Endothelial cell of hepatic sinusoid (primary cell): ENCODE measurements at regions not wholly inside any gene's neighbourhood (a gene's known extent, or its start where the extent isn't known, plus 50 kb on each side); places are given as distances from the start of the nearest gene placed in this dataset.
"Not testable (repeated sequence)": the region's sequence is repeated elsewhere in the genome, so short reads cannot be mapped to it uniquely, and the experiment has no call there.

Source experiments
- in situ Hi-C: cut with HindIII; loops from 2 replicates; pipeline ENCODE4 v1.10.0; 2017; ENCODE audit warnings: low sequenced_read_pairs

DNA sequence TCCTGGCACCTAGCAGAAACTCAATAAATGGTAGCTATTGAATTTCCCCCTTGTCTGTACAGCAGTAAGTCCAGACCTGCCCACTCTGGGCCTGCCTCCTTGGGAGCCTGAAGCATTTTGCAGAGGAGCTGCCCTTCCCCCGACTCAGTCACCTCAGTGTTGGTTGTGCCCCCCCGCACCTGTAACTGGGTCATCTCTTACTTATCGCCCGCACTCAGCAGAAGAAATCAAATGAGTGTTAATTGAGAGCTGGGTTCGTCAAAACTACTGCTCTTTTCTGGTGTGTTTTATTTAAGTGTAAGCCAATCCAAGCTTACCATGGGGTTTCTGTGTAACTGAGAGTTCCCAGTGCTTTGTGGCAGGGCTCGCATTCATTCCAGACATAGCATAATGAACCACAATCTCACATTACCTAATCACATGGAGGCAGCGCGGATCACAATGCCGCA lies 175.5 kb upstream of the IRF2BP2 start:
- in situ Hi-C loops: not testable (repeated sequence)

DNA sequence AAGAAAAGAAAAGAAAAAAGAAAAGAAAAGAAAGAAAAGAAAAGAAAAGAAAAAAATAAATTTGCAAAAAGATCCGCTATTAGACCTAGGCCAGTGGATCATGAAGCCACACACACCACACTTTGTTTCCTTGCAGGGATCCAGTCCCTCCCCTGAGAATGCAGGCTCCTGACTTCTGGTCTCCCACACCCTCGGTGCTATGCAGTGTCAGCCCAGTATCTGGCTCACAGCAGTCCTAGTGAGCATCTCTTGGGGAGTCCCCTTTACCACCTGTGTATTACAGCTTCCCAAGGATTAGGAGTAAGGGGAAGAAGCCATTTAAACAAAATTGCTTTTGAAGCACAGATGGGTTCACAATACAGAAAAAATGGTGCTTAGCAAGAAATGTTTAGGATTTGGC lies 174.1 kb upstream of the IRF2BP2 start:
- in situ Hi-C loops: not testable (repeated sequence)

DNA sequence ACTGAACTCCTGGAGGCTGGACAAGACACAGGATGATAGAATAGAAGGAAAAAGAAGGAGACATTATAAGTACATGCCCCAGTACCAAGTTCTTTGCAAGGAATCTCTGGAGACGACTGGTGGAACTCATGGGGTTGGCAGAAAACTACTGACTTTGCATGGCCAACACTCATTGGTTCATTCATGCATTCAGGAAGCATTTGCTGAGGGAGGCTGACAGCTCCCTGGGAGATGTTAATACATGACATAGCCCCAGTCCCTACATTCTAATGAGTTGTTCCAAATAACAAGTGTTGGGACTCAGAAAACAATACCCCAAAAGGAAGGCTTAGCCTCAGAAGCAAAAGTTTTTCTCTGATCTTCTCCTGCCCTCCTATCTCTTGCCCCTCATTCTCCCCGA lies 172.8 kb upstream of the IRF2BP2 start:
- in situ Hi-C loops: no loop called here

DNA sequence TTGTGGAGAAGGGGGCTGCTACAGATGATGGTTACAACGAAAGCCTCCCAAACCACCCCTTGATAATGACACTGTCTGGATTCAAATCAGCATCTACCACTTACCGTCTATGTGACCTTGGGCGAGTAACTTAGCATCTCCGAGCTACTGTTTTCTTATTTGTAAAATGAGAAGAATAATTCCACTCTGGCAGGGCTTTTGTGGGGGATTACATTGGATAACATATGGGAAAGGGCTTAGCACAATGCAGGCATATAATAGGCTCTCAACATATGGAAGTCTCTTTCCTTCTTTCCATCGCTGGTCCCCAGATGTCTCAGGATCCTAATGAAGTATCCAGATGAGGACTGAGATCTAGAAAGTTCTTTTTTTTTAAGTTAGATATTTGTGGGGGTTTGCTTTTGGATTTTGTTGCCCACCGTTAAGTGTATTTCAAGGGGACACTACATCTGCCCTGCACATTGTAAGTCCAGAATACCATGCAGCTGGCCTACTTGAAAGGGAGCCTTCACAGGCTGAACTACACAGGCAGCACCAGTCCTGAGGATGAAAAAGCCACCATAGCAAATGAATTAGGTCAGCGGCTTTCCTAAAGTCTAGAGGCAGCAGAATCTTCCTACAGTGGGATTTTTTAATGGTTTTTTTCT lies 172.2 kb upstream of the IRF2BP2 start:
- in situ Hi-C loops: no loop called here

DNA sequence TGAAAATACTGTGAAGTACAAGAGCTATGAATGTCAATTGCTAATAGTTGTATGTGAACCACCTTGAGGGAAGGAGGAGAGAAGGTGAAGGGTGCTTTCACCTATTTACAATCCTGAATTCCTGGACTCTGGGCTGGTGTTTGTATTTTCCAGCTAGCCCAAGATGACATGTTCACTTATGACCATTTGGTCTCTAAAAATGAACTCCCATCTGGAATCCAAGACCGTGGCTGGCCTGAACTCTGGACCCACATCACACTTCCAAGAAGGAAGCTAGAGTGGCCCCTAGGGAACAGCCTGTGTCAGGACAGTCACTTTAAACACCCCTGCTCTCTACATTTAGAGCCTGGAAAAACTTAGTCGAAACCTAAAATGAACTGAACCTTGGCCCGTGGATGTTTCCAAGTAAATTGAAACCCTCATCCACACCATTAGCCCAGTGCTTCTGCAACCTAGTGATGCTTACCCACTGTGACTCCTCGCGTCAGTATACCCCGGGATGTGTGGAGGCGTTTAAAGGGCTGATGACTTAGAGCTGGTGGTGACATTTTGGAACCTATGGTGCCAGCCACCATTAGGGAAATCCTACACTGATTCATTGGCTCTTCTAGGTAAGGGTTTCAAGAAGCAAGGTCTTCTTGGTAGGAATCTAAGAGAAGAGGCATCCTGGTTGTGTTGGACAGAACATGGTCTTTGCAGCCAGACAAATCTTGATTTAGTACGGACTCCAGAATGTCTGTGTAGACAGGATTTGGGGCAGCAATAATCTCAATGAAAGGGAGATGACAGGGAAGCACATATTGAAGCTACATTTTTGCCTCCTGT lies 171.5 kb upstream of the IRF2BP2 start:
- in situ Hi-C loops: no loop called here

DNA sequence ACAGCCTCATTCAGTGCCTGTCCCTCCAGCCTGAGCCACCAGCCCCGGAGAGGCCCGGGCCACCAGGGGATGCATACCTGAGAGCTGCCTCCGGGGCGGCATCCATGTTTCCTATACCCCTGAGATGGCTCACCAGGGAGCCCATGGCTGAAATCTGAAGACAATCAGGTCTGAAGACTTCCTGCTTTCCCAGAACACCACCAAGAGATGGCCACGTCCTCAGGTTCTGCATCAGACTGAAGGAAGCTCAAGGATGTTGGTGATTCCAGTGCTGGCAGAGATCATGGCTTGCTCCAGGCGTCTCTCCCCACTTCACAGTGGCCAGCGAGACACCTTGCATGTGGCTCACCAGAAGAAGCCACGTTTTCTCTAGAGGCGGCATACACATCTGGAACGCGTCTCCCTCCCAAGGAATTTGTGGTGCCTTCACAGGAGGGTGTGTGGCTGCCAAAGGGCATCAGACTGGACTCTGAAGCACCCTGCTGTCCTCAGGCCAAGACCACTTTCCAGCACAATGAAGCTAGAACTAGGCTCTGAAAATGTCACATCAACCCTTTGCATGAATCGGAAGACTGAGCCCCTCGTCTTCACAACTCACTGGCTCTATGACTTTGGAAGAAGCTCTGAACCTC lies 170.7 kb upstream of the IRF2BP2 start:
- in situ Hi-C loops: no loop called here

DNA sequence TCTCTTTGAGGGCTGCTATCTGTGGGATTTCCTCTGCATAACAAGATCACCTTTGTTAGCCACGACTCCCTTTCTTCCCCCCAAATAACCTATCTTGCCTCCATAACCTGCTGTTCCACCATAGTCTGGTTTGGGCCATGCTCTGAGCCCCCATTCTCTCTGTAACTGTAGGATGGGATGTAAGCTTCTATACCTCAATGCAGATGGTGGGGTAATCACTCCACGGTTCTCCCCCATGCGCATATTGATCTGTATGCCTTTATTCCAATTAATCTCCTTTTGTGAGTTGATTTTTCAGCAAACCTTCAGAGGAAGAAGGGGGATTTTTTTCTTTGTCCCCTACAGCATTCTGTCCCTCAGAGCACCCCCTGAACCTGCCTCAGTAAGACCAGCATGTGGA lies 170.1 kb upstream of the IRF2BP2 start:
- in situ Hi-C loops: no loop called here

DNA sequence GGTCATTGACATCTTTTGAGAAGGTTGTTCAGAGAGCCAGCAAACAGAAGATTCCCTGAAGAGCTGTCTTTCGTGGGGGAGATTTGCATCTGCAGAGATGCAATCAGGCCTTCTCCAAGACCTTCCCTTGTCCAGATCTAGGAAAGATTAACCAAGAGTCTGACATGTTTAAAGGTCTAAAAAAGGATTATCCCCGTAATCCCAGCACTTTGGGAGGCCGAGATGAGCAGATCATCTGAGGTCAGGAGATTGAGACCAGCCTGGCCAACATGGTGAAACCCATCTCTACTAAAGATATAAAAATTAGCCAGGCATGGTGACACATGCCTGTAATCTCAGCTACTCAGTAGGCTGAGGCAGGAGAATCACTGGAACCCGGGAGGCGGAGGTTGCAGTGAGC lies 169.6 kb upstream of the IRF2BP2 start:
- in situ Hi-C loops: not testable (repeated sequence)

DNA sequence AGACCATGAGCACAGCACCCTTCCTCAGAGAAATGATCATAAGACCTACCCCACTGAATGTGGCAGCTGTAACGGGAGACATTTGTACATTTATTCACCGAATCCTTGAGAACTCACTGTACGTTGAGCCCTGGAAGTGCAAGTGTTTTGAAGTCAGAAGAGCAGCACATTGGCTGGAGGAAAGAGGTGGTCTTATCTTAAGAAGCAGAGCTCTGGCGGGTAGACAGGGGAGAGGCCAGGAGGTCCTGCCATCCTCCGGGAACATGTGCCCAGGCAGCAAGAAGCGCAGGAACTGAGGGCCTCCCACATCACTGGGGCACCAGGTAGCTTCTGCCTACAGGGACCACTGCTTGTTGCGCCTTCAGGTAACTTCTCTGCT lies 169.2 kb upstream of the IRF2BP2 start:
- in situ Hi-C loops: no loop called here

DNA sequence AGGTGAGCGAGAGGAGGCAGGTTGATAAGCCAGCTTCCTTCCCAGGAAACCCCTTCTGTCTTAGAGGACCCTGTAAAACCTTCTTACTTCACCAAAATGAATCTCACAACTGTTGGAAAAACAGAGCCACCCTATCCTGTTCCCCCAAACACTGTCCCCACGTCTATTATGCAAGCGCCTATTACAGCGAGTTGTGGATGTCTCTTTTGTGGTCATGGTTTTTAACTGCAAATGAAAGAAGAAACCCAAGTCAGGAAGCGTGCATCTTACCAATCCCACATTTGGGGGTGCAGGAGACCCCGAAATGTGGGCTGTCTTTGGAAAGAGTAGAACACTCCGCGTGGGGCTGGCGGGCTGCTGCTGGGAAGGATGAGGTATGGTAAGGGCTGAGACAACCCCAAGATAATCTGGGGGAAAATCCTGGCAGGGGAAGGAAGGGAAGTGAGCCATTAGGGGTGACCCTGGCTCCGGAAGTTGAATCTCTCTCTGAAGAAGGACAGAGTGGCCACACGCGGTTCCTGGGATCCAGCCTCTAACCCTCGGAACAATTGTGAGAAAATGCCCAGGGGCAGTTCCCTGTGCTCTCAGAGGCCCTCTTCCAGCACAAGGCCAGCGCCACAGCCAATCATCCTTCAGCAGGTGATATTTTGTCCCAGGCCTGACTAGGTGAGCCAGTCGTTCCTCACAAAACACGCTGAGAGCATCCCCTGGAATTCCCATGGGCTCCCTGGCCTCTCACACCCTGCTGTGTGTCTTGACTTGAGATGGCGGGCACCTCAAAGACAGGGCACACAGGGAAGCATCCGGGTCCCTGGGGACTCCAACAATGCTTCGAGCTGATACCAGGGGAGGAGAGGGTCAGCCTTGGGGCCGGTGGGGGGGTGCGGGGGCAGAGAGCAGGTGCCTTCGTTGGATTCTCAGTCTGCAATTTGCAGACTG lies 168.5 kb upstream of the IRF2BP2 start:
- in situ Hi-C loops: no loop called here

DNA sequence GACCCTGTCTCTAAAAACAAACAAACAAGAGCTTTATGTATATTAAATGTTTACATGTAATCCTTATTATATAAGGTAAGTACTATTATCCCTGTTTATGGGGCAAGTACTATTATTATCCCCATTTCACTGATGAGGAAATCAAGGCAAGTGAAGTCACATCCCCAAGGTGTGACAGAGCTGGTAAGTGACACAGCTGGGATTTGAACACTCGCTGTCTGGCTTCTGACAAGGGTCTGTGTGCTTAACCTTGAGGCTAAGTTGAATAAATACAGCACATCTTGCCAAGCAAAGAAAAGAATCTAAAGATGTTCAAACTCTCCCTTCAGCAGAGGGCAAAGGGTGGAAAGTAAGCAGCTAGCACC lies 167.9 kb upstream of the IRF2BP2 start:
- in situ Hi-C loops: no loop called here

DNA sequence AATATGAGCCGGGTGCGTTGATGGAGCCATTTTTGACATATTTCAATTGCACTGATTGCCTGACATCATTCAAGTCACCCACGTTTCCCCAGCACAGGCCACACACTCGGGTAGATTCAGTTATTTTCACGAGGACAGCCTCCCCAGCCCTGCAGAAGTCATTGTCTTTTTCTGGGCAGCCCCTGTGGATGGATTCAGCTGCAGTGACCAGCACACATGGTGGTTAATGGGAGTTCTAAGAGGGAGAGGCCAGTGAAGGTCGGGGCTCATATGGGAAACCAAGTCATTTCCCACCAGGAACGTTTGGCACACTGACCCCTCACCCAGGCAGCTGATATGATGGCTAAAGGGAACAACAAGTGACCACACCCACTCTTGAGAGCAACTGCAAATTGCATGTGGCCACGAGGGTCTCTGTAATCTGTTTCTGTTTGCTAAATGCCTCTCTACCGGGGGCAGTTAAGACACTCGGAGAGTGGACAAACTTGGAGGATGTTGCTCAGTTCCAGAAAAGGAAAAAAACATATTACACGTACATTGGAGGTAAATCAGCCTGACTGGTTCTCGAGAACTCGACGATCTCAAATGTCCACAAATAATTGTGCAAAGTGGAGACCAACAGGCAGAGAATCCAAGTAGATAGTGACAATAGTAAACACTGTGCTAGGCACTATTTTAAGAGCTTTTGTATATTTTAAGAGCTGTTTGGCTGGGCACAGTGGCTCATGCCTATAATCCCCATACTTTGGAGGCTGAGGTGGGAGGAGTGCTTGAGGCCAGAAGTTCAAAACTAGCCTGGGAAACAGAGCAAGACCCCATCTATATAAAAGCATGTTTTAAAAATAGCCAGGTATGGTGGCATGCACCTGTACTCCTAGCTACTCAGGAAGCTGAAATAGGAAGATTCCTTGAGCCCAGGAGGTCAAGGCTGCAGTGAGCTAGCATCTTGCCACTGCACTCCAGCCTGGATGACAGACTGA lies 167.2 kb upstream of the IRF2BP2 start:
- in situ Hi-C loops: no loop called here

DNA sequence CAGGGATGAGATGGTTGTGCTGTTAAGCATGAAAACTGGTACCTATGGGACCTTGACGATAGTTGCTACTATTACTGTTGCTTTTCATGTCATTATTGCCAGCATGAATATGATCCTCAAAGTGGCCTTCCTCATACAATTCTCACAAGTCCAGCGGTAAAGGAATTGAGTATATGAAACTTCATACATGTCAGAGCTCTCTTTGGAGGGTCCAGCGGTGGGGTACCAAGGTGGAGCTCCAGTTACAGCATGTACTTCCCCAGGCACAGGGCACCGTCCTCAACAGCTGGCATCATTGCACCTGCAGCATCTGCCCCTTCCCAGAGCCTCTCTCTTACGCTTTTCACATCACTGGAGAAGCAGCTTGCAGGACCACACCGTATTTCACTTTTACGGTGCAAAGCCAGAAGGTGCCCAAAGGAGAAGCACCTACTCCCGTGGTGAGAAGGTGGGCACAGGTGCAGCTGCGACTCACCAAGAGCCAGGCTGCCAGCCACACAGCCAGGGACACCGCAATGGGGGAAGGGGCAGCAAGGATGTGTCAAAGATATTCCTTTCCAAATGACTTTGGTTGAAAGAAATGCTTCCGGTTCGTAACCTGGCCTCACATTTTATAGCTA lies 166.4 kb upstream of the IRF2BP2 start:
- in situ Hi-C loops: no loop called here

DNA sequence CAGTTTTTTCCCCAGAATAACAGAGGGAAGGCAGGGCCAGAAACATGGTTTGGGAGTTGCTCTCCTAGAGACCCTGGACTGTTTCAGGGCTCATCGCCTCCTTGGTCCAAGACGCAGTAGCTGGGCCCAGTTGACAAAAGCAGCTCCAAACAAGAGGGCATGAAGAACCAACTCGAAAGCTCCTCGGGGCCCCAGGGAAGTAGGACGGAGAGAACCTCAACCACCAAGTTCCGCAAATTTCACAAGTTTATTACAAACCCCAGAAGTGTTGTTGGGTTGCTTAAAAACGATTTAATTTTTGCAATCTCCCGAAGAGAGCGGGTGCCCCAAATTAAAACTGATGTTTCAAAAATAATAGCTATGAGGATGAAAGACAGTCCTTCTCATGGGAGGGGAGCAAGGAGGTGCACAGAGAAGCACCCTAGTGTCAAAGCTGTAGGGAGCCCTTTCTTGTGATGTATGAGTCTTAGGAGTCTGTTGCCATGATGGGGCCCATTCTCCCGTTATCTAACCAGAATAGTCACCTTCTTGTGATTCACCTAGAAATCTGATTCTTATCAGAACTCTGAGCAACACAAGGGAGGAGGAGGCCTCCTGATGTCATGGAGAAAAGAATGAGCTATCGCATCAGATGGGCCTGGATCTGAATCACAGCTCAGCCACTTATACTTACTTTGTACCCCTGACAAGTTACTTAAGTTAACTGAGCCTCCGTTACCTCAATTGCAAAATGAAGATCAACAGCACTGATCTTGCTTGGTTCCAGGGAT lies 165.7 kb upstream of the IRF2BP2 start:
- in situ Hi-C loops: no loop called here

DNA sequence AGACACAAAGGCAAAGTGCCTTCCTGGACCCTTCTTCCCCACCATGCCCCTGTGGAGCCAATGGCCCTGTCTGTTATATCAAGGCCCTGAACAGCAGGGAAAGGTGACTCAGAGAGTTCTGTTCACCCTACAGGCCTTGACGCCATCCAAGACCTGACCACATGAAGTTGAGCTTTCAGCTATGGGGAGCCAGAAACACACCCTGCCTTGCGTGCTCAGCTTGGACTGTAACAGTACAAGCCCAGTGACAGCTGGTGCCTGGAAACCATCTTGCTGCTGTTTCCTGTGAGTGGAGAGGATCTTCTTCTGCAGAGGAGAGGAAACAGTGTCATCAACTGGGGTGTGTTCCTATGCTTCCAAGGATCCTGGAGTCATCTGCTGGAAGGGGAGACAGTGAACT lies 165.0 kb upstream of the IRF2BP2 start:
- in situ Hi-C loops: no loop called here

DNA sequence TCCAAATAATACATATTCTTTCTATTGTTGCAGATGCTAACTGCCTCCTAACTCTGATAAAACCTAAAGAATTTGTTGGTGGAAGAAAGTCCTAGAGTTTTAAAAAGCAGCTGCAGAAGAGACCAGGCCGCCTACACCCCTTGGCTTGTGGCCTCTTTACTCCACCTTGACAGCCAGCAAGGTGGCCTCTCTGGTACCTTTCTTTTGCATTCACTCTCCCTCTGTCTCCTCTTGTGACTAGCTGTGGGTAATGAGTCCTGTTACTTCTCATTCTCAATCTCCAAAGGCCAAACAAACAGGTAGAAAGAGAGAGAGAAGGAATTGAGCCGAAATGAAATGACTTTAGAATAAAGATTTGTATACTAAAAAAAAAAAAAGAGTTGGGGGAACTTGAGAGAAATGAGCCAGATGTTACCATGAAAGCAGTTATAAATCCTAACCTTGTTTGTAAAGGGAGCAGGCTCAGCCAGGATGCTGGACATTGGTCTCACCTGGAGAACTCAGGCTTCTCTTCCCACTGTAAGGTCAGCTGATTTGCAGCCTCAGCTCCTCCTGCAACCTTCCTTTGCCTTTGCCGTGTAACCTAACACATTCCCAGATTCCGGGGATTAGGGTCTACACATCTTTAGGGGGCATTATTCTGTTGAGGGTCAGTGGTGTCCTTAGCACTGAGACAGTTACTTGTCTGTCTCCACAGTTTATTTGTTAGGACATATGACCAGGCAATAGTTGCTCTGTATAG lies 164.1 kb upstream of the IRF2BP2 start:
- in situ Hi-C loops: no loop called here

DNA sequence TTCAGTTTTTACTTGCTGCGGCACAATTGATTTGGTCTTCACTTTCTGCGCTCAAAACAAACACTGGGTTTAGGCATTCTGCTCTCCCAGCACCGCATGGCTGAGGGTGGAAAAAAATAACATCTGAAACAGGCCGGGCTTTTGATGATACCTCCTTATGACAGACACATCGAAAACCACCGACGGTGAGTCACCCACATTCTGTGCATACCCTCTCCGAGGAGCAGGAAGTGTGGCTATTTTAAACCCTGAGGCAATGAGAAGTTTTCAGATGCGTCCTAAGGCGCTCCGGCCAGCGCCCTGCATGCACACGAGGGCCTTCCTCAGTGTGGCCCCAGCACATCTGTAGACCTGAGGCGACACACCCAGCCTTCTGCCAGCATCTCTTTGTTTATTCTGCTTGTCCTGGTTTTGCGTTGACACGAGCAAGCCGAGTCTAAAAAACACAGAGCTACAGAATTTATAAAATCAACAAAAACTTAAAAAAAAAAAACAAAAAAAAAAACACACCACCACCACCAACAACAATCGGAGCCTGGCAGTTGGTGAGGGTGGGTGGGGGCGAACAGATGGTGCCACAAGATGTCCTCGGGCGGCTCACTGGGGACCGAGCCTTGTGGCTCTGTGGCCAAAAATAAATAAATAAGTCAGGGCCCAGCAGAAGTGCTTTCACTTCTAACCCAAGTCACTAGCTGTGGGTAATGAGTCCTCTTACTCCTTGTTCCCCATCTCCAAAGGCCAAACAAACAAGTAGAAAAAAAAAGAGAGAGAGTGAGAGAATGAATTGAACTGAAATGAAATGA lies 162.6 kb upstream of the IRF2BP2 start:
- in situ Hi-C loops: no loop called here
